Ishikawa (cell line): ENCODE measurements at regions not wholly inside any gene's neighbourhood (a gene's known extent, or its start where the extent isn't known, plus 50 kb on each side); places are given as distances from the start of the nearest gene placed in this dataset.

ENCODE experiments used
- CEBPB ChIP-seq: IDR thresholded peaks from 2 replicates; pipeline ENCODE4 v1.6.1; 2012
- CREB1 ChIP-seq: IDR thresholded peaks from 2 replicates; pipeline ENCODE4 v1.6.1; 2012; ENCODE audit warnings: low read depth
- EGR1 ChIP-seq: IDR thresholded peaks from 2 replicates; pipeline ENCODE4 v1.6.1; 2012
- EP300 ChIP-seq: IDR thresholded peaks from 2 replicates; pipeline ENCODE4 v1.6.1; 2012; ENCODE audit warnings: borderline replicate concordance
- FOXM1 ChIP-seq: IDR thresholded peaks from 2 replicates; pipeline ENCODE4 v1.6.1; 2012; ENCODE audit warnings: low read depth, borderline replicate concordance
- MAX ChIP-seq: IDR thresholded peaks from 2 replicates; pipeline ENCODE4 v1.6.1; 2012
- NFIC ChIP-seq: IDR thresholded peaks from 2 replicates; pipeline ENCODE4 v1.6.1; 2012
- RAD21 ChIP-seq: IDR thresholded peaks from 2 replicates; pipeline ENCODE4 v1.6.1; 2012; ENCODE audit warnings: low read depth
- REST ChIP-seq: IDR thresholded peaks from 2 replicates; pipeline ENCODE4 v1.6.1; 2012; ENCODE audit warnings: low read depth, mild to moderate bottlenecking
- TAF1 ChIP-seq: IDR thresholded peaks from 2 replicates; pipeline ENCODE4 v1.6.1; 2012; ENCODE audit warnings: low read depth, mild to moderate bottlenecking
- TCF12 ChIP-seq: IDR thresholded peaks from 2 replicates; pipeline ENCODE4 v1.6.1; 2012; ENCODE audit warnings: low read depth
- TEAD4 ChIP-seq: IDR thresholded peaks from 2 replicates; pipeline ENCODE4 v1.6.1; 2012
- USF1 ChIP-seq: IDR thresholded peaks from 2 replicates; pipeline ENCODE4 v1.6.1; 2012
- YY1 ChIP-seq: IDR thresholded peaks from 2 replicates; pipeline ENCODE4 v1.6.1; 2012; ENCODE audit warnings: low read depth
- ZBTB7A ChIP-seq: IDR thresholded peaks from 2 replicates; pipeline ENCODE4 v1.6.1; 2012; ENCODE audit warnings: low read depth

GRCh38 chr3:22819209-22819608 is 383.9 kb upstream of the UBE2E2 start:
- TF ChIP-seq YY1 = no peak
- no peak for TF ChIP-seq RAD21
- TF ChIP-seq MAX = no peak
- no peak for TF ChIP-seq CEBPB
- TF ChIP-seq CREB1 = no peak
- no peak for TF ChIP-seq FOXM1

- TF ChIP-seq FOXM1 (no peak), EP300 (no peak), TCF12 (no peak)
Observed at GRCh38 chr3:22835041-22835440, 368.1 kb upstream of the UBE2E2 start.

- no peak for TF ChIP-seq TCF12
- TF ChIP-seq CREB1 = no peak
- no peak for TF ChIP-seq EGR1
- no peak for TF ChIP-seq YY1
- TF ChIP-seq EP300 = no peak
- TF ChIP-seq TAF1 = no peak
- no peak for TF ChIP-seq MAX
- no peak for TF ChIP-seq FOXM1
- no peak for TF ChIP-seq RAD21
- no peak for TF ChIP-seq USF1
- TF ChIP-seq REST = no peak
- TF ChIP-seq ZBTB7A = no peak
- TF ChIP-seq CEBPB = no peak
Observed at GRCh38 chr3:22836131-22836530, 367.0 kb upstream of the UBE2E2 start.

- no peak for TF ChIP-seq YY1
- TF ChIP-seq USF1 = no peak
- TF ChIP-seq TAF1 = no peak
- no peak for TF ChIP-seq TEAD4
- TF ChIP-seq FOXM1 = no peak
- TF ChIP-seq ZBTB7A = no peak
Observed at GRCh38 chr3:22843854-22844253, 359.3 kb upstream of the UBE2E2 start.

GRCh38 chr3:22846566-22846965 is 356.6 kb upstream of the UBE2E2 start:
- TF ChIP-seq CEBPB (no peak), REST (no peak), ZBTB7A (no peak), TCF12 (no peak), CREB1 (no peak), FOXM1 (no peak), YY1 (no peak), TEAD4 (no peak), MAX (no peak), NFIC (no peak), EP300 (no peak), TAF1 (no peak), RAD21 (no peak), USF1 (no peak)

- no peak for TF ChIP-seq TAF1
- no peak for TF ChIP-seq REST
- TF ChIP-seq TCF12 = no peak
- no peak for TF ChIP-seq NFIC
- TF ChIP-seq EGR1 = no peak
Observed at GRCh38 chr3:22856811-22857210, 346.3 kb upstream of the UBE2E2 start.
